HG03060 (cell line): ENCODE measurements at regions not wholly inside any gene's neighbourhood (a gene's known extent, or its start where the extent isn't known, plus 50 kb on each side); places are given as distances from the start of the nearest gene placed in this dataset.
"Not testable (repeated sequence)": the region's sequence is repeated elsewhere in the genome, so short reads cannot be mapped to it uniquely, and the experiment has no call there.

Source experiments
- ATAC-seq: cut with Tn5 transposase; IDR thresholded peaks from one replicate; pipeline ENCODE4 v1.9.1; 2021; ENCODE audit warnings: low read depth, moderate number of reproducible peaks; ENCODE audit not compliant: unreplicated experiment

DNA sequence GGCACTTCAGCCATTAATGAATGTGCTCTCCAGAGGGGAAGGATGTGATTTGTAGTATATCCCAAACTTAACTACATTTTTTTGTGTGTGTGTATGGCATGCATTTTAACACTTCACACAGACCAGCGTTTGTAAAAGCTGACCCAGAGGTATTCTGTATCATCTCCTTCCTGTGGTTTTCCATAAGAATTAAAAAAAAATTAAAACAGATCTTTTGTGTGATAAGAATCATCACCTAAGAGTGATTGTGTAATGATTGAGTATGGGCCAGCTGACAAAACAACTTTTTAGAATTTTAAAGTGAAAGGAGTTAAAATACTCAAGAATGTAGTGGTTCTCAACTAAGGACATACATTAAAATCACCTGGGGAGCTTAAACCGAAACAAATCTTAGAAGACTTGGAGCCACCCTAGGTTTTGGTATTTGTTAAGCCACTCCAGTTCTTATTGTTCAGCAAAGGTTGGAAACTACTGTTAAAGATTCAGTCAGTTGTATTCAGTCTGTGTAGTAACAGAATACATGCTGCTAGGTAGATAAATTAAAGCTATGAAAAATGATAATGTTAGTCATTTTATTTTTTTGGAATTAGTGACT is 120.1 kb downstream of the HAUS1 start:
- no peak for ATAC-seq

DNA sequence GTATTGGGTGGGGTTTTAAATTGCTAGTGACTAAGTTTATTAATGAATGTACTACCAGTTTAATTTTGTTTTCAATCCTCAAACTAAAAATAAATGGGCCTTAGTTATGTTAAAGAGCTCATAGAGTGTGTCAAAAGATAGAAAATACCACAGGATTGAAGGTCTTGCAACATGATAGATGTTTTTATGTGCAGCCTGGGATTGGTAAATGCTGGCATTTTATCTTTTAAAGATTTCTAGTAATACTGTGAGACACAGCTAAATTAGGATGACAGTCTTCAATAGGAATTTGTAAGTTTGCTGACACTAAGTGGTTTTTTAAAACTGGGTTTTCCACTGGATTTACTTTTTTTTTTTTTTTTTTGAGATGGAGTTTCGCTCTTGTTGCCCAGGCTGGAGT is 122.3 kb downstream of the HAUS1 start:
- no peak for ATAC-seq

DNA sequence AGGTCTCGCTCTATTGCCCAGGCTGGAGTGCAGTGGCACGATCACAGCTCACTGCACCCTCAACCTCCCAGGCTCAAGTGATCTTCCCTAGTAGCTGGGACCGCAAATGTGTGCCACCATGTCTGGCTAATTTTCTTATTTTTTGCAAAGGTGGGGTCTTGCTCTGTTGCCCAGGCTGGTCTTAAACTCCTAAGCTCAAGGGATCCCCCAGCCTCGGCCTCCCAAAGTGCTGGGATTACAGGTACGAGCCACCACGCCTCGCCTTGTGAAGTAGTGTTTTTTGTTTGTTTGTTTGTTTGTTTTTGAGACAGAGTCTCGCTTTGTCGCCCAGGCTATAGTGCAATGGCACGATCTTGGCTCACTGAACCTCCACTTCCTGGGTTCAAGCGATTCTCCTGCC is 125.5 kb downstream of the HAUS1 start:
- not testable (repeated sequence) for ATAC-seq

- no peak for ATAC-seq
Observed at GRCh38 chr18:46236156-46236555, 132.0 kb downstream of the HAUS1 start.

GRCh38 chr18:46237891-46238290 is 133.7 kb downstream of the HAUS1 start:
- no peak for ATAC-seq

GRCh38 chr18:46239549-46239948 is 135.4 kb downstream of the HAUS1 start:
- ATAC-seq = no peak

DNA sequence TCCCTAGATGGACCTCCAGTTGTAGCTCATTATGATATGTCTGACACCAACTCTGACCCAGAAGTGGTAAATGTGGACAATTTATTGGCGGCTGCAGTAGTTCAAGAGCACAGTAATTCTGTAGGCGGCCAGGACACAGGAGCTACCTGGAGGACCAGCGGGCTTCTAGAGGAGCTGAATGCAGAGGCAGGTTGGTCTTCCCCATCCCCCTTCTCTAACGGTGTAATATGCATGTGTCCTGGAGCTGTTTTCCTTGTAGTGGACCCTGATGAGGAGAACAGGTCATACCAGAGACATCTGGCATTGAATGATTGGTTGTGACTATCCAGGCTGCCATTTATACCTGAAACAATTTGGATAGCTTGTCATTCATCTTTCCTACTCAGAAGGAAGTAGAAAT is 135.8 kb downstream of the HAUS1 start:
- ATAC-seq = no peak

DNA sequence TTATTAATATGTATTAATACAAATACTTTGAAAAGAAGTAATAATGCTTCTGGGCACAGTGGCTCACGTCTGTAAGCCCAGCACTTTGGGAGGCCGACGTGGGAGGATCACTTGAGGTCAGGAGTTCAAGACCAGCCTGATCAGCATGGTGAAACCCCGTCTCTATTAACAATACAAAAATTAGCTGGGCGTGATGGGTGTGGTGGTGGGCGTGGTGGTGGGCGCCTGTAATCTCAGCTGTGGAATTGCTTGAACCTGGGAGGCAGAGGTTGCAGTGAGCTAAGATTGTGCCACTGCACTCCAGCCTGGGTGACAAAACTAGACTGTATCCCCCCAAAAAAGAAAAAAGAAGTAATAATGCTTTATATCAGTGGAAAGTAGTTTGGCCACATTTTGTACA is 137.2 kb downstream of the HAUS1 start:
- ATAC-seq = not testable (repeated sequence)

GRCh38 chr18:46242183-46242582 is 138.0 kb downstream of the HAUS1 start:
- ATAC-seq = no peak

- no peak for ATAC-seq
Observed at GRCh38 chr18:46243095-46243494, 138.9 kb downstream of the HAUS1 start.

DNA sequence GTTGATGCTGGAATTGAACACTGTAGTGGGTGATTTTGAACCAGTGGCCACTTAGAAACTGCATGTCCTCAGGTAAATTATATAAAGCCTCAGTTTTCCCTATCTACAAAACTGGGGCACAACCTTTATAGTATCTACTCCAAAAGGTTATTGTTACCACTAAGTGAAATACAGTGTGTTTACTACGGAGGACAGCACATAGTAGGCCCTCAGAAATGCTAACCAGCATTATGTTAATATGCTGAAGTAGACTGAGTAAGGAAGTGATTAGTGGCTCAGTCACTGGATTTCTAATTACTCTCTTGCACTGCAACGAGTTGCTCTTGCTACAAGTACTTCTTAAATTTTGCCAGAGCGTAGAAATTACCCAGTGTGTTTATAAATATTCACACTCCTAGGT is 139.5 kb downstream of the HAUS1 start:
- ATAC-seq = no peak

GRCh38 chr18:46246101-46246500 is 141.9 kb downstream of the HAUS1 start:
- ATAC-seq = no peak

GRCh38 chr18:46247942-46248341 is 143.8 kb downstream of the HAUS1 start:
- no peak for ATAC-seq

DNA sequence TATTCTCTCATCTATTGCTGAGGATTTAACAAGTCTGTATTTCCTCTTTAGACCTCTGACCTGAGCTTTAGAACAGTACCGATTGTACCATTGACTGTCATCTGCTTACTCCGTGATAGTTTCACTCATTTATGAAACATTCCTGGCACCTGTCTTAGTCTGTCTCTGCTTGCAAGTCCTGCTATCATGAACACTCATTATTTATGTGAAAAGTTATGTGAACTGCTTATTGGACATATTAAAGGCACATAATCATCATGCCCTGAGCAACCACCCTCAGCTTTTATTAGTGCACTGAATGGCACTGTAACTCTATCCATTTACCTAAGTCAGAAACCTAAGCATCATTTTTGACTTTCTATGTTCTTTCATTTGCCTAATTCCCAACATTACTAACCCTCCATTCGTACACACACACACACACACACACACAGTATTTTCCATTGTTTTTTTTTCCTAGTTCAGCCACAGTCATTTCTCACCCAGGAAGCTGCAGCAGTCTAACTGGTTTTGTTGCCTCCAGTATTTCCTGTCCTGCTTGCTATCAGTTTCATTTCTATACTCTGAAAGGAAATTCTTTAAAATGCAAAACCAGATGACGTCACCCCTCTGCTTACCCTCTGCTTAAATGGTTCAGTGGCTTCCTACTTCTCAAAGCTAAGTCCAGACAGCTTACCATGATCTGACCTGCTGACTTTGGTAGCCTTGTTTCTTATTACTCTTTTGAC is 146.1 kb downstream of the HAUS1 start:
- peak; percentile 98 for ATAC-seq

GRCh38 chr18:46250812-46251173 is 146.6 kb downstream of the HAUS1 start:
- ATAC-seq = no peak

DNA sequence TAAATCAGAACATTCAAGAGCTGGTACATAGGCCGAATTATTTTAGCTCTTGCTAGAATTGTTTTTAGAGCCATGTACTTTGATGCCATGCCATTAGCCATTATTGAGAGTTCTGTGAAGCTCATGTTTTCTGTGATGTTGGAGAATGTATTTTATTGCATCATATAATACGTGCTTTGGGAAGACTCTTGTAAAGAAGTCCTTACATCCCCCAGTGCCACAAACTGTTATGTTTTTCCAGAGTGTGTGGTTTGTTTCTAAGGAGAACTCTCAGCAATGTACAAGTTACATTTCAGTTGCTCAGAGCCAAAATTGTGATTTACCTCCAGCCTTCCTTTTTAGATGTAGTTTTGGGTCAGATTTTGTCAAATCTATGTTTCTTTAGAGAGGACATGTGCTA is 148.6 kb downstream of the HAUS1 start:
- ATAC-seq = no peak

GRCh38 chr18:46253498-46253897 is 149.3 kb downstream of the HAUS1 start:
- ATAC-seq = no peak

- no peak for ATAC-seq
Observed at GRCh38 chr18:46256078-46256477, 151.9 kb downstream of the HAUS1 start.

DNA sequence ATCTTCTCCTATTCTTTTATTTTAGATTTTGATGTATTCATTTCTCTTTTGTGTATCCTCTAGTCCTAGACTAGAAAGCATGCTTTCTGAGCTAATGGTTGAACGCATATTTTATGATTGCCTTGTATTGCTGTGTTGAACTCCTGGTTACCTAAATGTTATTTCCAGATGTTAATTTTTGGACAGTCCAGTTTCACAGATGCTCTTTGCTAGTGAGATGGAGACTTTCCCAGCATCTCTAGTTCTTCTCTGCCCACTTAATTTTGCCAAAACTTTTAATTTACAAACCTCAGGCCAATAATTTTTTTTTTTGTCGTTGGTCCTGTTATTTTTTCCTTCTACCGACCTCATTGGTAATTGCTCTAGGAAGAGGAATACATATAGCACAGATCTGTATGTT is 153.2 kb downstream of the HAUS1 start:
- no peak for ATAC-seq

GRCh38 chr18:46260016-46260878 is 156.1 kb downstream of the HAUS1 start:
- no peak for ATAC-seq

GRCh38 chr18:46260879-46261143 is 156.6 kb downstream of the HAUS1 start:
- no peak for ATAC-seq

- no peak for ATAC-seq
Observed at GRCh38 chr18:46261799-46262198, 157.6 kb downstream of the HAUS1 start.
